Upper lobe of left lung (tissue), 4 donors: ENCODE measurements at regions not wholly inside any gene's neighbourhood (a gene's known extent, or its start where the extent isn't known, plus 50 kb on each side); places are given as distances from the start of the nearest gene placed in this dataset.

Source experiments
- CTCF ChIP-seq, 6 experiments: fragments of 450-650 bp in 4 of 6; fragments of 200-600 bp in 2 of 6; sonication (generic) in 2 of 6; IDR thresholded peaks; one replicate each; pipeline ENCODE4 v1.5.1; 2016 to 2019; ENCODE audit warnings: antibody characterized with exemption in 6 of 6
- POLR2A ChIP-seq, 4 donors: fragments of 450-650 bp; IDR thresholded peaks; one replicate each; pipeline ENCODE4 v1.5.1; 2016 to 2017; ENCODE audit warnings: antibody characterized with exemption in 4 of 4, mild to moderate bottlenecking in 2 of 4
- POLR2AphosphoS5 ChIP-seq, 2 donors: sonication (generic); formaldehyde crosslinking; IDR thresholded peaks; one replicate each; pipeline ENCODE4 v1.5.1; 2017; ENCODE audit warnings: antibody characterized with exemption in 2 of 2

DNA sequence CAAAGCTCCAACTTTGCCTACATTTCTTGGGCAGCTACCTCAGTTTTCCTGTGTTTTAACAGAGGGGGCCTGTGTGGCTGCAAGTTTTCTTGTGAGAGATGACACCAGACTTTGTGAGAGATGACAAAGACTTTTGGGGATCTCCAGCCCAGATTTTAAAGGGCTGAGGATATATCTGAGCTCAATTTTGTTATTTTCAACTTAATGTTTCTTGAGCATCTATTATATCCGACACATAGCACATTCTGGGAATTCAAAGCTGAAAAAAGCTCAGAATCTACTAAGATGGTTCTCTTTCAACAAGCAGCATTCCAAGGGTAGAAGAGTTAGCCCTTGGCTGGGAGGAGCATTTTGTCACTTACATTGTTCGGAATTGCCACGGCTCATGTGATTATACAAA, 53.4 kb upstream of the PTGFRN start:
- no peak for TF ChIP-seq POLR2A (IDR thresholded peaks at IDR 0.05)
- no peak for TF ChIP-seq CTCF (IDR thresholded peaks at IDR 0.05)
- TF ChIP-seq POLR2AphosphoS5 (IDR thresholded peaks at IDR 0.05): no peak
